Mucosa of descending colon (tissue), 3 donors: ENCODE measurements at regions not wholly inside any gene's neighbourhood (a gene's known extent, or its start where the extent isn't known, plus 50 kb on each side); places are given as distances from the start of the nearest gene placed in this dataset.

Experiments used
- ATAC-seq: fragments of 200-7000 bp; cut with Tn5 transposase; one replicate; pipeline ENCODE4 v1.9.1; 2020; ENCODE audit warnings: mild to moderate bottlenecking, moderate library complexity
- DNase-seq, 3 donors: peaks; one replicate each; pipeline ENCODE4 v3.0.0-alpha.2; 2020
- H3K36me3 ChIP-seq: fragments of 200-600 bp; one replicate; pipeline ENCODE4 v1.8.0; 2021; ENCODE audit warnings: low read depth, mild to moderate bottlenecking
- H3K4me1 ChIP-seq: fragments of 200-600 bp; one replicate; pipeline ENCODE4 v1.8.0; 2021; ENCODE audit warnings: low read depth, mild to moderate bottlenecking
- H3K4me3 ChIP-seq: fragments of 200-600 bp; one replicate; pipeline ENCODE4 v1.8.0; 2021; ENCODE audit warnings: mild to moderate bottlenecking
- H3K9me3 ChIP-seq: fragments of 200-600 bp; one replicate; pipeline ENCODE4 v1.8.0; 2021; ENCODE audit warnings: mild to moderate bottlenecking
- intact Hi-C, 2 donors: fragments of 100-400 bp; cut with DNase I in 1 of 2; cut with micrococcal nuclease in 1 of 2; formaldehyde crosslinking; loops; one replicate each; pipeline versions ENCODE4 v1.11.0 to v1.11.1; 2022; cut with DNase I, micrococcal nuclease
- TF ChIP-seq, protein P1 (sequence below): fragments of 200-600 bp; IDR thresholded peaks from one replicate; pipeline ENCODE4 v1.8.0; 2022; ENCODE audit warnings: antibody characterized with exemption, mild to moderate bottlenecking
- donor health status: DM: no; HTN: no; CAD: no; lungs with moderate emphysema.
- donor health status: DM: no; HTN: no; CAD: no.
- donor health status: DM: no; HTN: yes; CAD: no.

- no peaks in the 10 kb centered on the region for H3K36me3 ChIP-seq
- ATAC-seq (no peak), DNase-seq (no peak)
- TF ChIP-seq, protein P1, sequence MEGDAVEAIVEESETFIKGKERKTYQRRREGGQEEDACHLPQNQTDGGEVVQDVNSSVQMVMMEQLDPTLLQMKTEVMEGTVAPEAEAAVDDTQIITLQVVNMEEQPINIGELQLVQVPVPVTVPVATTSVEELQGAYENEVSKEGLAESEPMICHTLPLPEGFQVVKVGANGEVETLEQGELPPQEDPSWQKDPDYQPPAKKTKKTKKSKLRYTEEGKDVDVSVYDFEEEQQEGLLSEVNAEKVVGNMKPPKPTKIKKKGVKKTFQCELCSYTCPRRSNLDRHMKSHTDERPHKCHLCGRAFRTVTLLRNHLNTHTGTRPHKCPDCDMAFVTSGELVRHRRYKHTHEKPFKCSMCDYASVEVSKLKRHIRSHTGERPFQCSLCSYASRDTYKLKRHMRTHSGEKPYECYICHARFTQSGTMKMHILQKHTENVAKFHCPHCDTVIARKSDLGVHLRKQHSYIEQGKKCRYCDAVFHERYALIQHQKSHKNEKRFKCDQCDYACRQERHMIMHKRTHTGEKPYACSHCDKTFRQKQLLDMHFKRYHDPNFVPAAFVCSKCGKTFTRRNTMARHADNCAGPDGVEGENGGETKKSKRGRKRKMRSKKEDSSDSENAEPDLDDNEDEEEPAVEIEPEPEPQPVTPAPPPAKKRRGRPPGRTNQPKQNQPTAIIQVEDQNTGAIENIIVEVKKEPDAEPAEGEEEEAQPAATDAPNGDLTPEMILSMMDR: no peak
- no peaks in the 10 kb centered on the region for H3K9me3 ChIP-seq
- intact Hi-C loops: no loop called here
- H3K4me1 ChIP-seq: no peaks in the 10 kb centered on the region
- H3K4me3 ChIP-seq: no peak overlapping the region
These were observed 154.4 kb upstream of the COL5A1 start for GRCh38 chr9:134487066-134487710.

DNA sequence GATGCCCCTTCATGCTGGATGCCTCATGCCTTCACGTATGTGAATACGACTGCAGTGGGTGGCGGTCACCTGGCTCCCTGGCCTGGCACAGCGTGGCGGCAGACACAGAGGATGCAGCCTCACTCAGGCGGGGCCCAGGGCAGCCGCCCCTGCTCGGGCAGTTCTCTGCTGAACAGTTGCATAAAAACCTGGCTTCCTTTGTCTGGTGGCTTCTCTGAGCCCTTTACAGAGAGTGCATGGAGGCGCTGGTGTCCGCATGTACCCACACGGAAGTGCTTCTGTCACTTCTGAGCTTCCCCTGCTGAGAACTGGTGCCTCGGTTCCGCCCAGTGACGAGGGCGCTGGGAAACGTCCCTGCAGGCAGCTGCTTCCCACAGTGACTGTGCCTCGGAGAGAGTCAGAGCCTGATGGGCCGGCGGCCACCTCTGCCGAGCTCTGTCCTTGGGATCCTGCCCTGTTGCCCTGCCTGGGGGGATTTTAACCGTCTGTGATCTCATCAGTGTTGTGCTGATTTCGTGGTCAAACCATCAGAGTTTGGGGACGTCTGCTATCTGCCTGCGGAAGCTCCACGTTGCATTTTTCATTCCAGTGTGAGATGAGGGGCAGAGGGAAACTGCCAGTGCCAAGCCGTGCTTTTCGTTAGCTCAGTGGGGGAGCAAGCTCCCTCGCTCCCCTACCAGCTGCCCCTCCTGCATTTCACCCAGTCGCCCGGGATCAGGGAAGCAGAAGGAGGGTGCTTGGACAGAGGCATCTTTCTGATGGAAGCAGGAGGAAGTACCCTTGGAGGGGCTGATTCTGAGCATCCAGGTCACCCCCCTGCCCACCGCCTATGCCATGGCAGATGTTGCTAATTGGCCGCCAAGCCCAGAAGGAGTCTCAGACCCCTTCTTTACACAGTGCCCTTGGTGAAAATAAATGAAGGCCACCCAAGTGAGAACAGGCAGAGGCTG, 153.0 kb upstream of the COL5A1 start:
- DNase-seq (peak in 2 of 3 donors; percentile 16 to 58), ATAC-seq (no peak)
- Histone ChIP-seq H3K36me3 (no peaks in the 10 kb centered on the region), H3K4me3 (no peak overlapping the region), H3K4me1 (no peaks in the 10 kb centered on the region), H3K9me3 (no peaks in the 10 kb centered on the region)
- TF ChIP-seq, protein P1: no peak
- intact Hi-C loops: no loop called here

- TF ChIP-seq, protein P1: no peak
- ATAC-seq: no peak
- intact Hi-C loops: no loop called here
These were observed 151.8 kb upstream of the COL5A1 start for GRCh38 chr9:134489621-134490408.

GRCh38 chr9:134490446-134490845, 151.2 kb upstream of the COL5A1 start:
- ATAC-seq: no peak
- Histone ChIP-seq H3K9me3 (no peaks in the 10 kb centered on the region), H3K4me1 (no peaks in the 10 kb centered on the region), H3K36me3 (no peaks in the 10 kb centered on the region), H3K4me3 (no peak overlapping the region)
- DNase-seq: no peak
- TF ChIP-seq, protein P1: no peak
- intact Hi-C loops: no loop called here

More at GRCh38 chr9:134489621-134490408, 151.8 kb upstream of the COL5A1 start:
- Histone ChIP-seq H3K36me3 (no peaks in the 10 kb centered on the region), H3K9me3 (no peaks in the 10 kb centered on the region), H3K4me1 (no peaks in the 10 kb centered on the region), H3K4me3 (no peak overlapping the region)
- no peak for DNase-seq

- TF ChIP-seq, protein P1: no peak
- Histone ChIP-seq H3K36me3 (no peaks in the 10 kb centered on the region), H3K4me3 (no peak overlapping the region), H3K9me3 (no peaks in the 10 kb centered on the region), H3K4me1 (no peaks in the 10 kb centered on the region)
- intact Hi-C loops: no loop called here
- ATAC-seq: no peak
- no peak for DNase-seq
These were observed 150.3 kb upstream of the COL5A1 start for GRCh38 chr9:134491196-134491835.
